HG03439 (cell line): ENCODE measurements at regions not wholly inside any gene's neighbourhood (a gene's known extent, or its start where the extent isn't known, plus 50 kb on each side); places are given as distances from the start of the nearest gene placed in this dataset.

Source experiments
- ATAC-seq: cut with Tn5 transposase; IDR thresholded peaks from one replicate; pipeline ENCODE4 v1.9.1; 2021; ENCODE audit warnings: mild to moderate bottlenecking, moderate library complexity; ENCODE audit not compliant: unreplicated experiment

DNA sequence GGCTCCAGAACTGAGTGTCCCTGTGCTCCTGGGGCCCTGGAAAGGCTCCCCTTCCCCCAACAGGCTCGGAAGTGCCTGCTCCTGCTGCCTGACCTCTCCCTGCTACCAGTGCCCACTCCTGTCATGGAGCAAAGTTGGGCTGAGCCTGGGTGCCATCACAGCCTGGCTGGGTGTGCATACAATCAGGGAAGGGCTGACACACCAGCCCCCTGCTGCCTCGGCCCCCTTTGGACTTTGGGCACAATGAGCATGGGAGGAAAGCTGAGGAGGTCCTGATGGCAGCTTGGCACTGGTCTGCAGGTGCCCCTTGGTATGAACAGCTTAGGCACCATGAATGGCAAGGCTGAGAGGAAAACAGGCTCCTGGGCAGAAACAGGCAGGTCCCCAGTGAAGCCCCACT, 405.0 kb downstream of the PID1 start:
- ATAC-seq, result no peak

DNA sequence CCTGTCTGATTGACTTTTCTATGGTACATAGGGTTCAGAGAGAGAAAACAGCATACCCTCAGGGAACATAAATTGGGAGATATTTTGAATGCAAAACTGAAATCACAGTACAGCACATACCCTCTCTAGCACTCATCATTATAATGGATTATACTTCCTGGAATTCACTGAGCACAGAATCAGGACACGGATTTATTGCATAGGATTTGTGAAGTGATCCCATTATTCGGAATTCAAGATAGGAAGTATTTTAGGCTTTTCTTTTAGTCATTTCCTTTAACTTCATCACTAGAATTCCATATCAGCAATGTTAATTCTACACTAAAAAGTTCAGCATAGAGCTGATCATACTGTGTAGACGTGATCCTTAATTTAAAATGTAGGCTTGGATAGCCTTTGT, 407.0 kb downstream of the PID1 start:
- no peak for ATAC-seq

DNA sequence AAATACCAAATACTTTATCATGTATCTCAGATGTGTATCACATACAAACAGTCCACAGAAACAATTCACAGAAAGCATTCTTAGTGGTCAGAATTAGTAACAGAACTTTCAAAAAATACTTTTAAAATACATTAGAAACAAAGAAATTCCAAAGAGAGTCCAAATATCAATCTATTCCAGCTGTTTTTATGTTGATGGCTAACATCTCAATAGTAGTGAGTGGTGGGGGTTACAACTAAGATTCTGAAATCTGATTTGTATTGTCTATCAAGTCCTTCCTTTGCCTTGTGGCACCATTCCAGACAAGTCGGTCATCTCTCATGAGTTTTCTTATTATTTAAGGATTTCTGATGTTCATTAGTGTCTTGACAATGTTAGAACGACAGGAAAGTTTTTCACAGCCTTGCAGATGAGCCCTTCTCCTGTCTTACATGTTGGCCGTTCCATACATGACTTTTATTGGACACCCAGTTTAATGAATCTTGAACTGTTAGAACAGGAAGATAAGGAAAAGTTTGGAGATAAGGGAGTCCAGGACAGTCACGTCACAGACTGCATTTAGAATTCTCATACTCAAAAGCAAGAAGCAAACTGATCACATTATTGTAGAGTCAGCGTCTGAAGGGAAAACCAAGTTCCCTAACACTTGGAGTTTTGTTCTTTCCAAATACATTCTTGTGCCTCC, 410.3 kb downstream of the PID1 start:
- ATAC-seq, result no peak

DNA sequence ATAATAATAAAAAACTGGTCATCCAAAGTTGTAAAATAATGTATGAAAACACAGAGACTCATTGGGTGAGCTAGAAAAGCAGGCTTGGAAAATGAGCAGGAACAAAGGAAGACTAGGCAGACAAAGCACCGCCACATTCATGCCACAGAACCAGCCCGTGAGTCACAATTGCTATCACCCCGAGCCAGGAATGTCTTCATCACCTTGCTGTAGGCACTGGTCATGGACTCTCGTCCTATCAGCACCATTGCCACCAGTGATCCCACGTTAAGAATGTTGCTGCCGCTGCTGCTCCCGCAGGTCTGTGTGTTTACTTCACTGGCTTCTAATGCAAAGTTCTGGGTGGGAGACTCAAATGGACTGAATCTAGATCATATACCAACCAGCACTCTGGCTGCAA, 417.9 kb downstream of the PID1 start:
- no peak for ATAC-seq

DNA sequence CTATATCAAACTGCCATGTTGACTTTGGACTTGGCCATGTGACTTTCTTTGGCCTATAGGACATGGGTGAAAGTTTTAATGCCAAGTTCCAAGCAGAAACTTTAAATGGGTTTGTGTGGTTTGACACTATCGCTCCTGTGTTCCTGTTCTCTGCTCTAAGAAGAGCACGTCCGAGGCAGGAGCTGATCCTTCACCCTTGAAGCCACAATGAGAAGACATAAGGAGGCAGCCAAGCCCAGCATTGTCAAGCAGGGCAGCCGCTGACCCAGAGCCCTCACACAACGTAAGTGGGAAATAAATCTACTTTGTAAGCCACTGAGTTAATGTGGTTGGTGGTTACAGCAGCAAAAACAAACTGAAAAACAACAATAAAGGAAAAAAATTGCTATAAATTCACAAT, 422.4 kb downstream of the PID1 start:
- ATAC-seq, result no peak

DNA sequence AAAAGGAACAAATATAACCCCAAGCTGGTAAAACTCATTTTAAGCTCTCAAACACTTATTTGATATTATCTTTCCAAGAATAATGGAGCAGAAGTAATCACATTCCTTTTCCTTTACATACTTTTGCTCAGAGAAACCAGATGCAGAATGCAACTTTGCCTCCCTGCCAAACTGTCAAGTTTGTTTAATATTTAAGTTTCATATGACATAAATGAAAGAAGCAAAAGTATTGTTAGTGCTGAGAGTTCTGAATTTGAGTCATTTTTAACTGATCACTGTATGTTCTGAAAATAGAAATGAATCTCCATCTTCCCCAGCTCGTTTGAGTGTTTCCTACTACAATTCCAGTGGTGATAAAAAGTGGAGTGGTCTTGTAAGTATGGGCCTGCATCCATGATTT, 423.4 kb downstream of the PID1 start:
- no peak for ATAC-seq

DNA sequence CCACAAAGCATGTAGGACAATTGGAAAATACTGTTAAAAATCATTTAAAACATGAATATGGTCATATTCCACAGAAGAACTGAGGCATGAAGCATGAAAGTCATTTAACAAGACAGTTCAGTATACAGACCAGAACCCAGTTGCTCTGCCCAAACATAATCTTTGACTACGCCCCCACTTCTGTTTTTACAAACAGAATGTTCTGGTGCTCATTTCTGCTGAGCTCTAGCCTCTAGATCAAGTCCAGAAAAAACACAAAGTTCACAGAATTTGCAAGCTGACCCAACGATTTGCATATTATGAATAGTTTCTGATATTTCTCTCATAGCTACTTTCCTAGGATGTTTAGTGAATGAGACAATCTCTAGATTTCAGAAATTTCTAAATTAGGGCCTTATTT, 424.9 kb downstream of the PID1 start:
- no peak for ATAC-seq

DNA sequence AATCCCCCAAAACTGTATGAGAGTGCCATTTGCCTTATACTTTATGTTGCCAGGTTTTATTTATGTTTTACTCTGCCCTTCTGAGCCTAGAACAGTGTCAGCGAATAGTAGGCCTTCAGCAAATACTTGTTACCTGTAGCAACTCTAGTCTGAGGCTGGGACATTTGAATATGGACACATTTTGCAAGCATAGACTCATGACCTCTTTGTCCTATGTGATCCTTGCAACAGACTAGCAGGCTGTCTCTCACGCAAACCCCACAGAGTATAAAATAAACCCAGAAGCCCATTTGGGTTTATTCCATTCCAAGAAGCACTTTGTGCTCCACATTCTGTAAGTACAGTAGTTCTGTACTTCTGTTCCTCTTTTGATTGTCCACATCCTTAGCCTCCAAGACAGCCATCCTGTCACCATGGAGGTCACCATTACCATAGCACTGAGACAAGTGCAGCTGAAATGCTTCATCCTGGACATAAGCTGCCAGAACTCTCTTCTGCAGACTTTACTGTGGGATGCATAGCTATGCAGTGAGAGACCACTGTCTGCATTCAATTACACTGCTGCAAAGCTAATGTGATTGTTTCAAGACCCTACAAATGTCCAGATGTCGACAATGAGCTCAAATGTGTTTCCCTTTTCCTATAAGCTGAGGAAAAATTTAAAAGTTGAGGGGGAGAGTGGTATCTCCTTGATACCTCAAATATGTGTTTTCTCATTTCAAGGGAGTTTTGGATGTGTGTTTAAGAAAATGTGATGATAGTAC, 425.7 kb downstream of the PID1 start:
- ATAC-seq, result no peak

DNA sequence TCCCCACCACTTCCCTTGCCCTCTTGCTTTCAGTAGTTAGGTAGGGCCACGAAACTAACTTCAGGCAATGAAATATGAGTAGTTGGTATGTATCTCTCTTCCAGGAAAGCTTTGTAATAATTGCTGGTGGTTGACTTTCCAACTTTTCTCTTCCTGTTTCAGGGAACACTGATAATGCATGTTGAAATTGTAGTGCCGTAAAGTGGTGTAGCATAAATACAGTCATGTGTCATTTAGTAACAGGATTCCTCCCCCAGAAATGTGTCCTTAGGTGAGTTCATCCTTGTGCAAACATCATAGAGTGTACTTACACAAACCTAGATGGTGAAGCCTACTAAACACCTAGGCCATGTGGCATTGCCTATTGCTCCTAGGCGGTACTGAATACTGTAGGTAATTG, 429.2 kb downstream of the PID1 start:
- ATAC-seq, result no peak

DNA sequence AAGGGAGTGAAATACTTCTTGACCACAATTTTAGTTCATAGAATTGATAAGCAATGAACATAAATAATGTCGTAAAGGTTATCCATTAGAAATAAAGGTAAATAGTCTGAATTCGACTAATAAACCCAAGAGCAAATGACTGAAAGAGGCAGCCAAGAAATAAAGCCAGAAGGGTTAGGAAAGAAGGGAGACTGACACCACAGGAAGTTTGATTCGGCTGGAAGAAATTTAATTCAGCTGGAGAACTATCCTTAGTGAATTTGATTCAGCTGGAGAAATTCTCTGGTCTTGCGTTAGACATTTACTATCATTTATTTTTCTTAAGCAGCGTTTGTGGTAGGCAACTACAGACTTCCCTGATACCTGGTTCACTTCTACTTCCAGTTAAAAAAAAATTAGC, 429.6 kb downstream of the PID1 start:
- ATAC-seq, result no peak

DNA sequence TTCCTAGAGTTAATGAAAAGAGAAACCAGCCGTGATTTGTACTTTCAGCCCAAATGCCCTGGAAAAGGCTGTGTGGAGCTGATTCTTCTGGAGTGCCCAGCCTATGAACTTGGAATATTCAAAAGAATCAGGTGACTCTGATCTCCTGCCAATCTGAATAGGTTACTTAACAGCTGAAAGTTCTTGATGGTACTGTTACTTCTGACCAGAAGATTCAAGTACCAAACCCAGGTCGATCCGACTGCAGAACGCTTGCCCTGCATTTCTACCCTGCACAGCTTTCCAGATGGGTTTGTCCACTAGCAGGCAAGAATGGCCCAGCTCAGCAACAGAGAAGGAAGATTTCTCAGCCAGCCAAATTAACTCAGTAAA, 430.4 kb downstream of the PID1 start:
- ATAC-seq, result no peak

DNA sequence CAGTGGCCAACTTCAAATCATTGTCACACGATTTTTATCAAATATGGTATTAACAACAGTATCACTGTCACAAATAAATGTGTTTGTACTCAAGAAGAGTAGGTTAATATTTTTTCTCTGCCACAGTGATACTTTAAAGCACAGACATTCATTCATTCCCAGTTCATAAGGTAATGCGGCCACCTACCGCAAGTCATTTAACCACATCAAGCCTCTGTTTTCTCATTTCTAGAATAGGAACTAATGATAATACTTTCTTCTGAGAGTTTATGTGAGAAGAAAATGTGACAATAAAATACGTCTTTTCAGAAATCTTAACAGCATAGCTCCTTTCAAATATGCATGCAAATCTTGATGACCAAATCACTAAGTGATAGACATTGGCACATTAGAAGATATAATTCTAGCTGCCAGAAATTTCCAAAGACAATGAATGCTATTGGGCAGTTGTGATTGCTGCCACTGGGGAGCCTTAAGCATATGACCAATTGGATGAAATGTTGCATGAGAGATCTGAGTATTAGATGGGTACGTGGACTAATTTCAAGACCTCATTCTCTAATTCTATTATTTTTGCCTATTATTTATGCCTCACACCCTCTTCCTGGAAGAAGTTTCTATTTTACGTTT, 430.9 kb downstream of the PID1 start:
- no peak for ATAC-seq

DNA sequence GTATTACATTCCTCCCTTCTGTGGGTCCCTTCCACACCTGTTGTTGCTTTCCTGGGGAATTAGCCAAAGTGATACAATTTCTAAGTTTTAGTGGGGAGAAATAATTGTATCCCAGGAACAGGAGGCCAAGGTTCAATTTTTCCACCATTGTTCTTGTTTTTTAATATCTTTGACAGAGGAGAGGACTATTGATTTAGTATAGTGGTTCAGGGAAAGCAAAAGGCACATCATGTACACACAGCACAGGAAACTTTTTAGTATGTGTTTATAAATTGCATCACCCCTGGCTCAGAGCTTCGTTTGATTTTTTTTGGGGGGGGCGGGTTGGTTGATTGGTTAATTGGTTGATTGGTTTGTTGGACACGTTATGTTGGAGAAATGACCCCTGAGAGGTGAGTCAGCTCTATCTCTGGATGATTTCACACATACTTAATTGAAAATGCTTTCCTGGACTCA, 431.6 kb downstream of the PID1 start:
- ATAC-seq, result no peak

DNA sequence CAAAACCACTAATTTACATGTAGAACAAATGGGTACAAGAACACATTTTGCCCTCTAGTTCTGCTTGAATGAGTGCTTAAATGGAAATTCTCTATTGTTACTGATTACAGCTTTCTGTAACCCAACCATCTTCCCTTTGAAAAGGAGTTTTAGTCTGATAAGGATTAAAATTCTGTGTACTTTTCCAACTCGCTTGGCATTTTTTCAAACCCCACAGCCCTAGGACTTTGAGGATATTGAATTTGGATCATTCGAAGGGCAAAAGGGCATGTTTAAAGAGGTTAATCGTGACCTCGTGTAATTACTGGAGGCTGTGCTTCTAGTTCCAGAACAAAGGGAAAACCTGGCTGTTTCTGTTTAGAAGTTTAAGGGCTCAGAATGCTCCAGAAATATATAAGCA, 432.3 kb downstream of the PID1 start:
- ATAC-seq, result no peak

DNA sequence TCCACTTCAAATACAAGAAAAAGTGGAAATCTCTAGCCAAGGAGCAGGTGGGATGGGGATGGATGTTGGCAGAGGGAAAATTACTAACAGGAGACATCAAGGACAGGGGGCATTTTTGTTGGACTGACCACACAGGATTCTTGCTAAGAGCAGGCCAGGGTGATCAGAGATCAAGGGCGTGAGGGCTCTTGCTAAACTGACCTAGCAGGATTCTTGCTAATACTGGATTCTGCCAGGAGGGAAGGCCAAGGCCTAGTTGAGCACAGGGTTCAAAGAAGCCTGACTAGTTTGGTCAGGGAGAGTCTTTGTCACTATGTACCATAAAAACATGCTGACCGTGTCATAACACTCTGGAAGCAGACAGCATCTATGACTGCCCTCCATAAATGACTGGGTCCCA, 442.7 kb downstream of the PID1 start:
- no peak for ATAC-seq

DNA sequence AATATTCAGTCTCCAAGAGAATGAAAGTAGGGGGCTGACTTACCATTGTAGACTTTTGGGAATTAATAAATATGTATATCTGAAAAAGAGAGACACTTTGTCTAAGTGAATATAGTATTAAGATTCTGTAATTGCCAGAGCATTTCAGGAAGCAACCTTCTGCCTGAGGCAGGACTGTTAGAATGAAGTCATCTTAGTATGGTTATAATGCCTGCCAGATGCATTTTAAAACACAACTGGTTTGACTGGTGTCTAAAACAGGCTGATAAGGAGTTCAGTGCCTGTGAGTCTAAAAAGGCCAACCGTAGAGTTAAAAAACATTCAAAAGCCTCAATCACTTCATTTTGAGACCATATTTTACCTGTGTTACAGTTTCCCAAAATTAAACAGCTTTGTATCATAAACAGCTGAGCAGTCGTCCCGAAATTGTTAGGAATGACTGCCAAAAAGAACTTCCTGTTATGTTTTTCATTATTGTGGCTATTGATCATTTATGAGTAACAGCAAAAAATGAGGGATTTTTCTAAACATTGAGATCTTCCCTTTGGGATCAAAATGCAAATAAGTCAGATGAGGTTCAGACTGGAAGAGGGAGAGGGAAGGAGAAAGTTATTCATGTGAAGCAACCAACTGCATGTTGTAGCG, 443.9 kb downstream of the PID1 start:
- no peak for ATAC-seq

DNA sequence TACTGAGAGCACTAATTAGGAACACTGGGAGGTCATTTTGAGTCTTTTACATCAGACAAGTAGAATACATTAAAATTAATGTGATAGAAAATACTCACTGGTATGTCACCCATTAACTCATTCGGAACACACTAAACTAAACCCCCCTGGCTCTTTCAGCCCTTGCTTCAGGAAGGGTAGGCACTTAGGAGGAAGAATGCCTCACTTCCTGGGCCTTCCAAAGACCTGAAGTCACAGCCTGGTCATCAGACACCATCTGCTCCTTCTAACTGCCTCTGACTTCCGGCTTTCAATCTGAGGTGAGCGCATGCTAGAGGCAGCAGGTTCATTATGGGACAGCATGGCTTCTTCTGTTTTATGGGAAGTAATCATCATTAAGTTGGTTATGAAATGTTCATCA, 451.4 kb downstream of the PID1 start:
- no peak for ATAC-seq

DNA sequence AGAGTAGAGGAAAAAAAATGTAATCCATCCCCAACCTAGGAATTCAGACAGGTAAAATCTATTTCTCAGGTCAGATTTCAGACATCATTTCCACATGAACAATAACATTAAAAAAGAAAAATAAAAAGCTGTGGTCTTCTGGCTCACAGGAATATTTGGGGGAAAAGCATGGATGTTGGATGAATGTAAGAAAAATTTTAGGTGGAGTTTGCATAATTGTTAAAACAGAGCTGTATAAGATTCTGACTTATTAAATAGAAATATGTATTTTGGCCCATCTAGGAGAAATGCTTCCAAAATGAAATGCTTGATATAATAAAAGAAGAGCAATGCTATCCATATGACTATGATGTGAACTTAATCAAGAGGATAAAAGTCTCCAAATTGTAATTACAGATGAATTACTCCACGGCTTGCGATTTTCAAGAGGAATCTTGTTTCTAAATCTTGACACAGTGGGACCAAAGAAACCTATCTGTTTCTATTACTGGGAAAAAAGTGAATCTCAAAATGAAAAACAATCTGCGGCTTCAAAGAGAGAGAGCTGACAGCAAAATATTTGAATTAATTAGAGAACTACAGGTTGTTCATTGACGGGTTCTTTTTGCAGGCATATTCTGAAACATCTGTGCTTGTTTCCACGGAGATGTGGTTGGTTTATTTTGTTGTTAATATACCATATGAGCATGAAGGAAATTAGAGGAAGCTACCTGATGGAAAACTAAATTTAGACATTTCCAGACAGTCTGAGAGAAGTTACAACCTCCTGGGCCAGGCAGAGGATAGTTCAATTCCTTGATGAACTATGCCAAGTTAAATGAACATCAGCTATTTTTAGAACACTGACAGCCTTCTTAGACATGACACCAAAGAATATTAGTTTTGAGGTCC, 468.7 kb downstream of the PID1 start:
- ATAC-seq, result no peak

DNA sequence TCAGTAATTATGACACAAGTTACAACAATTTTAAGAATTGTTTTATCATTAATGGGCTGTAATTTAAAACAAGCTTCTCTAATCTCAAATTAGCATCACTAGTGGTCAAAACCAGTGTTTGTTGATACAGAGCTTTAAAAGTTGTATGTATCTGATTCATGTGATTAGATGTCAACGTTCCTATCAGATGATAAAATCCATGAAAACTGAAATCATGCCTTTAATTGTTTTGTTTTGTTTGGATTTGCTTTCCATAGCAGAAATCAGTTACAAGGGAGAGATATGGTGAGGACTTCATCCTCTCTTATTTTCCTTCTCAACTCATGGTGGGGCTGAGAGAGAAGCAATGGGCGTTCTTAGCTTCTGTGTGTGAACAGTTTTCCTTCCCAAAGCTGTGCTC, 469.6 kb downstream of the PID1 start:
- ATAC-seq, result no peak

DNA sequence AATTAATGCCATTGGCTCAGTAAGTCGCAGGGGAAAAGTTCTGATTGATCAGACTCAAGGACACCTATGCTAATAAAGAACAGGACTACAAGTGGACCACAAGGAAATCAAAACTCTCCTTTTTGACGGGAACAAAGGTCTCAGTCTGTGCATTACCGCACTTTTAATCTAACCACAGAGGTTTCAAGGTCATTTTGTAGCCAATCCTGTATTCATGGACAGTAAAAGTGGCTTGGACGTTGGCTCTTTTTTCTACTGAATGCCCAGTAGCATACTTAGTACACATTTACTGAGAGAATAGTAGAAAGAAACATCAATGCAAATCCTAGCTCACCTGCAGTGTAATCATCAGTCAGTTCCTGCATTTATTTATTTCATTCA, 471.9 kb downstream of the PID1 start:
- no peak for ATAC-seq
